Ishikawa (cell line): ENCODE measurements at regions not wholly inside any gene's neighbourhood (a gene's known extent, or its start where the extent isn't known, plus 50 kb on each side); places are given as distances from the start of the nearest gene placed in this dataset.

Experiments used
- CEBPB ChIP-seq: IDR thresholded peaks from 2 replicates; pipeline ENCODE4 v1.6.1; 2012
- CREB1 ChIP-seq: IDR thresholded peaks from 2 replicates; pipeline ENCODE4 v1.6.1; 2012; ENCODE audit warnings: low read depth
- EGR1 ChIP-seq: IDR thresholded peaks from 2 replicates; pipeline ENCODE4 v1.6.1; 2012
- EP300 ChIP-seq: IDR thresholded peaks from 2 replicates; pipeline ENCODE4 v1.6.1; 2012; ENCODE audit warnings: borderline replicate concordance
- FOXM1 ChIP-seq: IDR thresholded peaks from 2 replicates; pipeline ENCODE4 v1.6.1; 2012; ENCODE audit warnings: low read depth, borderline replicate concordance
- NFIC ChIP-seq: IDR thresholded peaks from 2 replicates; pipeline ENCODE4 v1.6.1; 2012
- RAD21 ChIP-seq: IDR thresholded peaks from 2 replicates; pipeline ENCODE4 v1.6.1; 2012; ENCODE audit warnings: low read depth
- TAF1 ChIP-seq: IDR thresholded peaks from 2 replicates; pipeline ENCODE4 v1.6.1; 2012; ENCODE audit warnings: low read depth, mild to moderate bottlenecking
- TCF12 ChIP-seq: IDR thresholded peaks from 2 replicates; pipeline ENCODE4 v1.6.1; 2012; ENCODE audit warnings: low read depth
- TEAD4 ChIP-seq: IDR thresholded peaks from 2 replicates; pipeline ENCODE4 v1.6.1; 2012
- YY1 ChIP-seq: IDR thresholded peaks from 2 replicates; pipeline ENCODE4 v1.6.1; 2012; ENCODE audit warnings: low read depth
- ZBTB7A ChIP-seq: IDR thresholded peaks from 2 replicates; pipeline ENCODE4 v1.6.1; 2012; ENCODE audit warnings: low read depth
- TF ChIP-seq, protein P1 (sequence below): IDR thresholded peaks from 2 replicates; pipeline ENCODE4 v1.6.1; 2012; ENCODE audit warnings: low read depth, mild to moderate bottlenecking
- TF ChIP-seq, protein P2 (sequence below): IDR thresholded peaks from 2 replicates; pipeline ENCODE4 v1.6.1; 2012

DNA sequence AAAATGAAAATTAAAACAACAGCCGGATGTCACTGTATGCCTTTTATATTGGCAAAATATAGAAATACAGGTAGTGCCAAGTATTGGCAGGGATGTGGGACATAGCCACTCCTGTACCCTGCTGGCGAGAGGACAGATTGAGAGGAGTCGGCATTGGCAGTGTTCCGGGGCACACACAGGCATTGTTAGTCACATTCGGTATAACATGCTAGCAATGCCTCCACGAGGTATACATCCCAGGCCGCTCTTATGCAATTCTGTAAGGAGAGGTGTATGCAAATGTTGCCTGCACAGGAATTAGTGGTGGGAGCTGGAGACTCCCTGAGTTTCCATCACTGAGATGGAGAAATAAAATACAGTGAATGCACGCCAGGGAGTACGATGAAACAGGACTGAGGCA is 99.4 kb upstream of the DLG1 start:
- TF ChIP-seq NFIC (no peak), YY1 (no peak), RAD21 (no peak), EP300 (no peak), TAF1 (no peak), CEBPB (no peak), EGR1 (no peak), ZBTB7A (no peak), TEAD4 (no peak), TCF12 (no peak), CREB1 (no peak), FOXM1 (no peak)
- TF ChIP-seq, protein P1, sequence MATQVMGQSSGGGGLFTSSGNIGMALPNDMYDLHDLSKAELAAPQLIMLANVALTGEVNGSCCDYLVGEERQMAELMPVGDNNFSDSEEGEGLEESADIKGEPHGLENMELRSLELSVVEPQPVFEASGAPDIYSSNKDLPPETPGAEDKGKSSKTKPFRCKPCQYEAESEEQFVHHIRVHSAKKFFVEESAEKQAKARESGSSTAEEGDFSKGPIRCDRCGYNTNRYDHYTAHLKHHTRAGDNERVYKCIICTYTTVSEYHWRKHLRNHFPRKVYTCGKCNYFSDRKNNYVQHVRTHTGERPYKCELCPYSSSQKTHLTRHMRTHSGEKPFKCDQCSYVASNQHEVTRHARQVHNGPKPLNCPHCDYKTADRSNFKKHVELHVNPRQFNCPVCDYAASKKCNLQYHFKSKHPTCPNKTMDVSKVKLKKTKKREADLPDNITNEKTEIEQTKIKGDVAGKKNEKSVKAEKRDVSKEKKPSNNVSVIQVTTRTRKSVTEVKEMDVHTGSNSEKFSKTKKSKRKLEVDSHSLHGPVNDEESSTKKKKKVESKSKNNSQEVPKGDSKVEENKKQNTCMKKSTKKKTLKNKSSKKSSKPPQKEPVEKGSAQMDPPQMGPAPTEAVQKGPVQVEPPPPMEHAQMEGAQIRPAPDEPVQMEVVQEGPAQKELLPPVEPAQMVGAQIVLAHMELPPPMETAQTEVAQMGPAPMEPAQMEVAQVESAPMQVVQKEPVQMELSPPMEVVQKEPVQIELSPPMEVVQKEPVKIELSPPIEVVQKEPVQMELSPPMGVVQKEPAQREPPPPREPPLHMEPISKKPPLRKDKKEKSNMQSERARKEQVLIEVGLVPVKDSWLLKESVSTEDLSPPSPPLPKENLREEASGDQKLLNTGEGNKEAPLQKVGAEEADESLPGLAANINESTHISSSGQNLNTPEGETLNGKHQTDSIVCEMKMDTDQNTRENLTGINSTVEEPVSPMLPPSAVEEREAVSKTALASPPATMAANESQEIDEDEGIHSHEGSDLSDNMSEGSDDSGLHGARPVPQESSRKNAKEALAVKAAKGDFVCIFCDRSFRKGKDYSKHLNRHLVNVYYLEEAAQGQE = no peak
- TF ChIP-seq, protein P2, sequence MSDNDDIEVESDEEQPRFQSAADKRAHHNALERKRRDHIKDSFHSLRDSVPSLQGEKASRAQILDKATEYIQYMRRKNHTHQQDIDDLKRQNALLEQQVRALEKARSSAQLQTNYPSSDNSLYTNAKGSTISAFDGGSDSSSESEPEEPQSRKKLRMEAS = no peak
